NAMALWA (cell line): ENCODE measurements at regions not wholly inside any gene's neighbourhood (a gene's known extent, or its start where the extent isn't known, plus 50 kb on each side); places are given as distances from the start of the nearest gene placed in this dataset.
"Not testable (repeated sequence)": the region's sequence is repeated elsewhere in the genome, so short reads cannot be mapped to it uniquely, and the experiment has no call there.

ENCODE experiments used
- DNase-seq: peaks from one replicate; pipeline ENCODE4 v3.0.0-alpha.2; 2015; ENCODE audit warnings: low spot score

DNA sequence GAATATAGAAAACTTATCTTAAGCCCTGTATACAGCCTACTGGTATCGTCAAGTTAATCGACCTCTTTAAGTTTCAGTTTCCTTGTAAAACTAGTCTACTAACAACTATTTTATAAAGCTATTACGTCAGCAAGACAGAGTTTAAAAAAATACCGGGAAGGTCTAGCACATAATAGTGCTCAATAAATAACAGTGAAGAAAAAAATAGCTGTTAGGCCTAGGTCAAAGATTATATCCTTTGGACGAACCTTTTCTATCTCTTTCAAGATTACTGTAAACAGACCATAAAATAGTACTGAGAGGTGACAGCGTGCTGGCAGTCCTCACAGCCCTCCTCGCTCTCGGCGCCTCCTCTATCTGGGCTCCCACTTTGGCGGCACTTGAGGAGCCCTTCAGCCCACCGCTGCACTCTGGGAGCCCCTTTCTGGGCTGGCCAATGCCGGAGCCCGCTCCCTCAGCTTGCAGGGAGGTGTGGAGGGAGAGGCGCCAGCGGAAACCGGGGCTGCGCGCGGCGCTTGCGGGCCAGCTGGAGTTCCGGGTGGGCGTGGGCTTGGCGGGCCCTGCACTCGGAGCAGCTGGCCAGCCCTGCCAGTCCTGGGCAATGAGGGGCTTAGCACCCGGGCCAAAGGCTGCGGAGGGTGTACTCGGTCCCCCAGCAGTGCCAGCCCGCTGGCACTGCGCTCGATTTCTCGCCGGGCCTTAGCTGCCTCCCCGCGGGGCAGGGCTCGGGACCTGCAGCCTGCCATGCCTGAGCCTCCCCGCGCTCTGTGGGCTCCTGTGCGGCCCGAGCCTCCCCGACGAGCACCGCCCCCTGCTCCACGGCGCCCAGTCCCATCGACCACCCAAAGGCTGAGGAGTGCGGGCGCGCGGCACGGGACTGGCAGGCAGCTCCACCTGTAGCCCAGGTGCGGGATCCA, 119.1 kb upstream of the HSF2 start:
- DNase-seq = not testable (repeated sequence)

- no peak for DNase-seq
These were observed 115.6 kb upstream of the HSF2 start for GRCh38 chr6:122283884-122284283.

GRCh38 chr6:122284848-122285247, 114.6 kb upstream of the HSF2 start:
- no peak for DNase-seq

DNA sequence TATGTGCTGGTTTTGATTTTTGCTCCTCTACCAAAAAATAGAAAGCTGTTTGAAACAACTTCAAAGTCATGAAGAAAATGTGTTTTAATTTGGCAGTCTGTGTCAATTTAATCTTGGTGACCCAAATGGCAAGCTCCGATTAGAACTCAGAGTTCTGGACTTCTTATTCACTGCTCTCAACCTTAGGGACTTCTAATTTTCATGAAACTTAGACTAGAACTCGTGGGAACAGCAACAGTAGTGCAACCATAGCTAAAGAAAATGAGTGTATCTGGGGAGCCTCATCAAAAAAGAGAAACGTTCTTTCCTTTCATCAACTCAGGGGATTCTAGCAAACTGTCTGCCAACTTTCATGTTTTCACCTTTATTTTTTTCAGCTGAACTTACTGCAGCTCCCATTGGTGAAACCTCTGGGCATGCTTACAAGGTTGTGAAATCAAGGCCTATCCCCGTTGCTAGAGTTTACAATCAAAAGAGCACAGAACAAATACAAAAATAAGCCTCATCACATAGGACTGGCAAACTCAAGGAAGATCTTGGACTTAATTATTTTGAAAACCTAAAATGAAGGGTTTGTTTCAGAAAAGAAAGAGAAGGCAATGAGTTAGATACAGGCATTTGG, 114.0 kb upstream of the HSF2 start:
- DNase-seq = no peak

DNA sequence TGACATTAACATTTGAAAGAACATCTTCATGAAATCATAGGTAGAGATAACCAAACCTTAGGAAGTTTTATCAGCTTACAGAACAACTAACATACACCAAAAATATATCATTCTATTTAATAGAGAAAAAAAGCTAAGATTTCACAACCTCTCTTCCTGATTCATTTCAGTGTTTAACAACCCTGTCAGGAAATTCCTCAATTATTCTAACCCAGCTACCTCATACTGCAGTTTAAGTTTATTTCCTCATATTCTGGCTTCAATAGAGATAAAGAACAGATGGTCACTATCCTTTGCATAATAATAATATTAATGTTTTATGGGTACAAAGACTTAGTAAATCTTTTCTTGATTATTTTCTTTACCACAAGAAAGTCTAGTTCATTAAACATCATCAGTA, 112.9 kb upstream of the HSF2 start:
- no peak for DNase-seq

DNA sequence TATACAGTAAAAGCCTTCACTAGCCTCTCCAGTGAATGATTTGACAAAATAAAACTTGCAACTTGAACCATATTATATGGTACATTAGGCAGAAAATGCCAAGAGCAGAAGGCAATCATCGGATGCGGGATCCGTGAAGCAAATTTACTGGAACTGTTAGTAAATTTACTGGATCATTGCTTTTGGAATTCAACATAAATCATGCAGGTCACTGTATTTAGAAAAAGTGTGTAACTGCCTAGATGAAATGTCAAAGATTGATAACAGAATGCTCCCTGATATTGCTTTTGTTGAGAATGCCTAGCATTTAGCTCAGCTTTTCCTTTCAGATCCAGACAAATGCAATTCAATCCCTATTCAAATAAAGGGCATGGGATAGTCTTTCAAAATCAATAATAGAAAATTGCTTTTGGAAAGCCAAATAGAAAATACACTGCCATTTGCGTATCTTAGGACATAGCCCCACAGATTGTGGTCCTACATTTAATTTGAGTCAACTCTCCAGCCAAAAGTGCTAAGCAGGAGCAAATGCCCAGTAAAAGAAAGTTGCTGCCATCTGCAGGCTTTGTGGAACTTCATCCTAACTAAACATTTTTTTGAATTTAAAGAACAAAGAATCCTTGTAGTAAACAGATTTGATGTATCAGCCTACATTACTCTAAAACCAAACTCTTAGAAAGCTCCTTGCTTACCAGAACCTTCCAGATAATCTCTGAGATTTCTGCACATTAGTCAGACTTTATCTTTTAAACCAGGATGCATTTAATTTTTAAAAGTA, 109.5 kb upstream of the HSF2 start:
- peak; percentile 10 for DNase-seq

DNA sequence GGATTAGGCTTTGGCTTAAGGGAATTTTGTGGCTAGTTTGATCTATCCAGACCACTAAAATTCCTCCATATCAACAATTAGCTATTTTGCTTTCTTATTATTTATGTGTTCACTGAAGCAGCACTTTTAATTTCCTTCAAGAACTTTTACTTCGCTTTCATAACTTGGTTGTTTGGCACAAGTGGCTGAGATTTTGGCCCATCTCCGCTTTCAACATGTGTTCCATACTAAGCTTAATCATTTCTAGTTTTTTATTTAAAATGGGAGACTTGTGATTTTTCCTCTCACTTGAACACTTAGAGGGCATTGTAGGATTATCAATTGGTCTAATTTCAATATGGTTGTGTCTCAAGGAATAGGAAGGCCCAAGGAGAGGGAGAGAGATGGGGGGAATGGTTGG, 102.4 kb upstream of the HSF2 start:
- no peak for DNase-seq

DNA sequence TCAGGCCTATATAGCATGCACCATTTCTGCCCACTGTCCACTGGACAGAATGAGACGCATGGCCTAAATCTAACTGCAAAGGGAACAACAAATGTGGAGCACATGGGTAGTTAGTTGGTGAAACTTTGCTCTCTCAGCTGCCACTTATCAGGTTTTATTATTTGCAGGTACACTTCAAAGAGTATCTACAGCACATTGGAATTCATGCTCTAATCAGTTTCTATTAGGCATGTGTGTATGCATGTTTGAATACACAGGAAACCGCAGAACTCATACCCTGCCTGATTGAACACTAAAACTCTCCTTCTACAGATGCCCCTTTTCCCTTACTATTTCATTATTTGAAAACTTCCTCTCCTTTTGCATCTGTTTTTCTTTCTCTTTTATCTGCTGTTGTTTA, 97.4 kb upstream of the HSF2 start:
- DNase-seq = no peak

GRCh38 chr6:122307577-122307976, 91.9 kb upstream of the HSF2 start:
- DNase-seq = no peak

GRCh38 chr6:122308074-122308473, 91.4 kb upstream of the HSF2 start:
- DNase-seq = no peak

- DNase-seq = no peak
These were observed 83.6 kb upstream of the HSF2 start for GRCh38 chr6:122315842-122316241.

GRCh38 chr6:122322824-122323223, 76.6 kb upstream of the HSF2 start:
- DNase-seq = peak; percentile 5

DNA sequence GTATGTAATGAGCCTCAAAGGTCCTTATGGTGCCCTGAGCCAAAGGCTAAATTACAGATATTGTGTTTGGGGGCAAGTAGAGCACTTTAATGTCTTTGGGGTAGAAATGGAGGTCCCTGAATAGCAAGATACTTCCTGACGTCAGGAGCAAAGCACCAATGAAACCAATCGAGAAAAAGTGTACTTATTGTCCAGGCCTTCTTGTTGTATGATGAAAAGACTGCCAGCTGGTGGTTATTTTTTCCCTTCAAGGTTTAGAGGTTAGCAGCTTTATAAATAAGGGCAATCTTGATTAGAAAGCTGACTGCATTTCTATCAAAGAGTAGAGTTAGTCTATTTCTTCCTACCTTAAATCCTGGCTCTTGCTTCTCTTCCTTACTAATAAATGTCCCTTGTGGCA, 76.1 kb upstream of the HSF2 start:
- DNase-seq = no peak

DNA sequence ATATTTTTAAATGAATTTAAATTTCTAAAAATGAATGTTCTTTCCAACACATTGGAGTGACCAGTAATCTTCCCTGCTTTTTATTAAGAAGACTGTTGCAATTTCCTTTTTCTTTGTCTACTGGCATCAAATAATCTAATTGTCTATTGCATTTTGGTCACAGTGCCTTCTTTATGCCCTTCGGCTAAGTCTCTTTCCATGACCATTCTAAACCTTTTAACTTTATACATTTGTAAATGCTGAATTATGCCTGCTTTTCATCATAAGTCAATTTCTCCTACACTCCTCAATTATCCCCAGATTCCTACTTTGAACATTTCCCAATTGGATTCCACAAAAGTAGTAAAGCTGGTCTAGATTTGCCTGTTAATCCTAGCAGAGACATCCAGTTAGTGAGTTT, 69.1 kb upstream of the HSF2 start:
- no peak for DNase-seq

DNA sequence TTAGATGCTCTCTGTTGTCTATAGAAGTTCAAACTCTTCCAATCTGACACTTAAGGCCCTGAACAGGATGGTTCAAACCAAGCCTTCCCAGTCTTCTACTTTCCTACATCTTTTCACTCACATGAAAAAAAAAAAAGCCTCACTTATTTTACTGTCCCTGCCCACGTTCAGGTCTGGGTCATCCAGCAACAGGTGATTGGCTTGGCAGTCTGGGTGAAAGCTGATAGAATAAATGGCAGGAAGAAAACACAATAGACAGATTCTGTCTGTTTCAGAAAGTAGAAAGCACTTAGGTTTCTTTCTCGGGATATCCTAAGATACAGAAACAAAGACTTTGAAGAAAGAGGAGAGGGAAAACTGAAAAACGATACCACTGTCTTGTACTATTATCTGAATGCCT, 61.8 kb upstream of the HSF2 start:
- no peak for DNase-seq

DNA sequence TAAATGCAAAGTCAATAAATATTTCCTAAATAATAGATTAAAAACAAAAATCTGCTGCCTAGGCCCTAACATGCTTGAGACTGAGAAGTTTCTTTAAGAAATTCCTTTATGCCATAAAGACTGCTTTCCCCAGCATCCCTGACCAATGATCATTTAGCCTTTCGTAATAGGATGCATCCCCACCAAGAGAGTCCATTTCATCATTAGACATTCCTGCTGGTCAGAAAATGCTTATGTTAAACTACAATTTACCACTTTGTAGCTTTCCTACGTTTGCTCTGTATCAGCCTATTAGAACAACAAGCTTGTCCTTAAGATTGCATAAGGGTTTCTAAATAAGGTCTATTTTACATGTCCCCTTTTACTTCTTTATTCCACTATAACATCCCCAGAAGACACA, 59.8 kb upstream of the HSF2 start:
- DNase-seq = no peak

DNA sequence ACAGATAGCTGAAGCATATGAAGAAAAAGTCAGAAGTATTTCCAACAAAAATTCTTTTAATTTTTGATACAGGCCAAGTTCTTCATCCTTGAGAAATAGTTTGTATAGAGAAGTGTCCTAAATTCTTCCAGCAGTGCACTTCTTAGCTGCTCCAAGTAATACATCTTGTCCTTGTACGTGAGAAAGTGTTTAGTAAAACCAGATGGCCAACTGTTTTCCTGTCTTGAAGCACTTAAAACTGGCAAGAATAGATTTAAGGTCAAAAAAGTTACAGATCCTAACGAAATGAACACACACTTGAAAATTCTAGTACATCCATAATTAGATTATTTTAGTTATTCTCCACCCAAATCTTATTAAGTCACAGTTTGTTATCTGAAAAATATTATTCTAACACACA, 52.2 kb upstream of the HSF2 start:
- no peak for DNase-seq

- DNase-seq = no peak
These were observed 51.7 kb upstream of the HSF2 start for GRCh38 chr6:122347751-122348150.
